ENCODE measurements at regions not wholly inside any gene's neighbourhood (a gene's known extent, or its start where the extent isn't known, plus 50 kb on each side); places are given as distances from the start of the nearest gene placed in this dataset.

DNA sequence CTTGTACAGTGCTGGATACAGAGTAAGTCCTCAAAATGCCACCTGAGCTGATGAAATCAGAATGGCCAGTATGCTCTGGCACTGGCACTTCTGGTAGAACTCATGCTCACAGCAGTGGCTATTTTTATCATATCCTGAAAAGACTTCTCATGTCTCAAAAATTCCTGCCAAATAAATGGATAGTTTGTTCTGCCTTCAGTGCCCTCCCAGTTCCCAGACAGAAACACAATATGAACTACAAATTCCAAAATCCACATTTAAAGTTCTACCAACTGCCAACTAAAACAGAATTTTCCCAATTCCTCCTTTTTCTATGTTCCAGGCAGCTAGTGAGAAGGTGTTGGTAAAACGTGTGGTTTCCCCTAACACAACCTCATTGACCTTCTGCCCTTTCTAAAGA, 51.4 kb upstream of the RGS1 start:
- no peak for DNase-seq (ENCODE audit: low read depth in 1 of 2, low spot score in 2 of 2)
- H4K91ac ChIP-seq (replicated peaks; ENCODE audit: insufficient read length, low read length) = no peak overlapping the region
- CTCF ChIA-PET (ENCODE audit: partially characterized antibody) = no interaction called here
- H2BK15ac ChIP-seq (ENCODE audit: low read length) = no peak overlapping the region
- H3K79me1 ChIP-seq (ENCODE audit: low read depth, low read length) = no peaks in the 10 kb centered on the region
- H4K20me1 ChIP-seq (replicated peaks in 1 of 2; ENCODE audit: control insufficient read depth in 1 of 2, insufficient read depth in 2 of 2, low read length in 2 of 2) = no peaks in the 10 kb centered on the region
- no peak overlapping the region for H3K4me2 ChIP-seq (ENCODE audit: insufficient read depth in 1 of 2, low read depth in 2 of 2, low read length in 2 of 2)
- H3K4me1 ChIP-seq (replicated peaks in 1 of 4; ENCODE audit: control insufficient read depth in 3 of 4, insufficient read depth in 4 of 4, low read length in 3 of 4) = no peaks in the 10 kb centered on the region
- no peak overlapping the region for H2AK5ac ChIP-seq (ENCODE audit: low read depth, low read length)
- no peak overlapping the region for H2AFZ ChIP-seq (ENCODE audit: low read length)
- no peak overlapping the region for H2BK20ac ChIP-seq (ENCODE audit: low read length)
- H4K5ac ChIP-seq (ENCODE audit: insufficient read length, low read depth, low read length) = no peak overlapping the region
- no peak overlapping the region for H3K23ac ChIP-seq (ENCODE audit: insufficient read length)
- no peaks in the 10 kb centered on the region for H3K36me3 ChIP-seq (ENCODE audit: control insufficient read depth in 2 of 4, insufficient read depth in 4 of 4, low read length in 3 of 4)
- FAIRE-seq = no peak
- H3K18ac ChIP-seq (ENCODE audit: extremely low read depth, low read length) = no peak overlapping the region
- WGBS, 2 experiments (ENCODE audit: extremely low coverage in 1 of 2, insufficient coverage in 1 of 2, insufficient read length in 1 of 2, insufficient replicate concordance in 2 of 2, low coverage in 1 of 2, low lambda C conversion rate in 2 of 2, missing lambda C conversion rate in 1 of 2) = 78% methylated on average over 1 of the region's 1 CpG; no CpG with 5 or more reads in 1 of the 2 experiments
- H3K27ac ChIP-seq (ENCODE audit: low read depth, low read length) = no peak overlapping the region
- H2BK5ac ChIP-seq (ENCODE audit: low read depth, low read length) = no peak overlapping the region
- H3K56ac ChIP-seq (replicated peaks; ENCODE audit: insufficient read length, low read depth, low read length) = no peak overlapping the region
- no peaks in the 10 kb centered on the region for H3K9me3 ChIP-seq (ENCODE audit: insufficient read depth in 2 of 2, low read depth in 1 of 2, low read length in 1 of 2)
- H3K27me3 ChIP-seq (replicated peaks in 1 of 4; ENCODE audit: control insufficient read depth in 3 of 4, extremely low read depth in 1 of 4, insufficient read depth in 3 of 4, low read length in 3 of 4) = no peaks in the 10 kb centered on the region
- H3K4me3 ChIP-seq (ENCODE audit: extremely low read depth in 1 of 4, insufficient read depth in 2 of 4, low read depth in 3 of 4, low read length in 4 of 4) = no peak overlapping the region
- H3K14ac ChIP-seq (ENCODE audit: insufficient read length) = no peak overlapping the region
- no peak overlapping the region for H2BK120ac ChIP-seq (replicated peaks; ENCODE audit: low read depth, low read length)
- POLR2A ChIA-PET (ENCODE audit: partially characterized antibody) = no interaction called here
- no peaks in the 10 kb centered on the region for H3K79me2 ChIP-seq (ENCODE audit: control insufficient read depth in 1 of 2, insufficient read depth in 2 of 2, low read length in 2 of 2)
- H3K9ac ChIP-seq (replicated peaks in 1 of 4; ENCODE audit: extremely low read depth in 1 of 4, low read depth in 3 of 4, low read length in 3 of 4) = no peak overlapping the region
- H3K4ac ChIP-seq (replicated peaks; ENCODE audit: insufficient read length, low read depth, low read length) = no peak overlapping the region
- H4K8ac ChIP-seq (ENCODE audit: extremely low read depth, insufficient read depth, low read length) = no peak overlapping the region
- no peak overlapping the region for H2BK12ac ChIP-seq (ENCODE audit: low read depth, low read length)
- H3K23me2 ChIP-seq (ENCODE audit: low read depth, low read length) = no peaks in the 10 kb centered on the region
- TF ChIP-seq ASH2L (IDR thresholded peaks at IDR 0.05; ENCODE audit: low read length) = no peak
- TF ChIP-seq YY1 (IDR thresholded peaks at IDR 0.05; ENCODE audit: low read depth, low read length) = no peak
- TF ChIP-seq POLR2A (IDR thresholded peaks at IDR 0.05; ENCODE audit: control extremely low read depth in 1 of 2, low read depth in 2 of 2, low read length in 2 of 2) = no peak
- TF ChIP-seq CHD1 (IDR thresholded peaks at IDR 0.05; ENCODE audit: low read depth, low read length) = no peak
- TF ChIP-seq EZH2 (IDR thresholded peaks at IDR 0.05; ENCODE audit: low read depth, low read length, severe bottlenecking) = no peak
- TF ChIP-seq HDAC6 (IDR thresholded peaks at IDR 0.05; ENCODE audit: low read depth, low read length) = no peak
- TF ChIP-seq EGR1 (IDR thresholded peaks at IDR 0.05; ENCODE audit: borderline replicate concordance, low read depth, low read length) = no peak
- TF ChIP-seq SIX5 (IDR thresholded peaks at IDR 0.05; ENCODE audit: low read depth, low read length) = no peak
- TF ChIP-seq NANOG (IDR thresholded peaks at IDR 0.05; ENCODE audit: insufficient read depth, low read depth, low read length, poor library complexity, severe bottlenecking) = no peak
- TF ChIP-seq TCF12 (IDR thresholded peaks at IDR 0.05; ENCODE audit: low read depth, low read length) = no peak
- no peak for TF ChIP-seq CREB1 (IDR thresholded peaks at IDR 0.05)
- TF ChIP-seq POLR2AphosphoS5 (IDR thresholded peaks at IDR 0.05; ENCODE audit: low read depth, low read length) = no peak
- no peak for TF ChIP-seq BRCA1 (IDR thresholded peaks at IDR 0.05; ENCODE audit: low read depth, low read length)
- TF ChIP-seq, protein P1, sequence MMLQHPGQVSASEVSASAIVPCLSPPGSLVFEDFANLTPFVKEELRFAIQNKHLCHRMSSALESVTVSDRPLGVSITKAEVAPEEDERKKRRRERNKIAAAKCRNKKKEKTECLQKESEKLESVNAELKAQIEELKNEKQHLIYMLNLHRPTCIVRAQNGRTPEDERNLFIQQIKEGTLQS (IDR thresholded peaks at IDR 0.05; ENCODE audit: insufficient read depth, low read depth, low read length) = no peak
- TF ChIP-seq TAF7 (optimal IDR thresholded peaks at IDR 0.05; ENCODE audit: borderline replicate concordance, low read depth, low read length) = no peak
- no peak for TF ChIP-seq BACH1 (IDR thresholded peaks at IDR 0.05; ENCODE audit: low read length)
- no peak for TF ChIP-seq FOSL1 (IDR thresholded peaks at IDR 0.05; ENCODE audit: insufficient read depth, low read depth, low read length)

Measured in H1 (cell line).